SJSA1 (cell line): ENCODE measurements at regions not wholly inside any gene's neighbourhood (a gene's known extent, or its start where the extent isn't known, plus 50 kb on each side); places are given as distances from the start of the nearest gene placed in this dataset.

Source experiments
- DNase-seq, 2 experiments: peaks; one replicate each; pipeline ENCODE4 v3.0.0-alpha.2; 2015 to 2020; ENCODE audit warnings: low spot score in 2 of 2, low read depth in 1 of 2
- H3K27ac ChIP-seq: fragments of 250-450 bp; sonication (Bioruptor Pico); 2 replicates; pipeline ENCODE4 v1.5.1; 2020; ENCODE audit warnings: mild to moderate bottlenecking, moderate library complexity
- H3K27me3 ChIP-seq: fragments of 250-450 bp; sonication (Bioruptor Pico); replicated peaks from 2 replicates; pipeline ENCODE4 v1.5.1; 2020; ENCODE audit warnings: mild to moderate bottlenecking, moderate library complexity
- H3K36me3 ChIP-seq: fragments of 250-450 bp; sonication (Bioruptor Pico); 2 replicates; pipeline ENCODE4 v1.5.1; 2020; ENCODE audit warnings: mild to moderate bottlenecking
- H3K4me1 ChIP-seq: fragments of 250-450 bp; sonication (Bioruptor Pico); replicated peaks from 2 replicates; pipeline ENCODE4 v1.6.1; 2021; ENCODE audit warnings: mild to moderate bottlenecking
- H3K4me3 ChIP-seq: fragments of 250-450 bp; sonication (Bioruptor Pico); 2 replicates; pipeline ENCODE4 v1.5.1; 2020; ENCODE audit warnings: mild to moderate bottlenecking
- H3K9me3 ChIP-seq: fragments of 250-450 bp; sonication (Bioruptor Pico); replicated peaks from 2 replicates; pipeline ENCODE4 v1.5.1; 2020; ENCODE audit warnings: mild to moderate bottlenecking

GRCh38 chr7:11895337-11895736 lies 63.3 kb upstream of the THSD7A start:
- H3K27ac ChIP-seq, result no peak overlapping the region
- H3K36me3 ChIP-seq, result no peaks in the 10 kb centered on the region
- no peaks in the 10 kb centered on the region for H3K27me3 ChIP-seq
- no peak for DNase-seq
- no peaks in the 10 kb centered on the region for H3K9me3 ChIP-seq
- no peak overlapping the region for H3K4me3 ChIP-seq
- no peaks in the 10 kb centered on the region for H3K4me1 ChIP-seq

GRCh38 chr7:11896663-11897062 lies 64.7 kb upstream of the THSD7A start:
- no peaks in the 10 kb centered on the region for H3K4me1 ChIP-seq
- no peaks in the 10 kb centered on the region for H3K27me3 ChIP-seq
- no peaks in the 10 kb centered on the region for H3K36me3 ChIP-seq
- no peak overlapping the region for H3K4me3 ChIP-seq
- DNase-seq, result no peak
- H3K27ac ChIP-seq, result no peak overlapping the region
- no peaks in the 10 kb centered on the region for H3K9me3 ChIP-seq

- DNase-seq, result no peak
- Histone ChIP-seq H3K4me1 (no peaks in the 10 kb centered on the region), H3K27me3 (no peaks in the 10 kb centered on the region), H3K9me3 (no peaks in the 10 kb centered on the region), H3K27ac (no peak overlapping the region), H3K36me3 (no peaks in the 10 kb centered on the region), H3K4me3 (no peak overlapping the region)
Observed at GRCh38 chr7:11899247-11899646, 67.2 kb upstream of the THSD7A start.

- no peaks in the 10 kb centered on the region for H3K9me3 ChIP-seq
Observed at GRCh38 chr7:11910253-11910652, 78.3 kb upstream of the THSD7A start.

GRCh38 chr7:11911900-11912299 lies 79.9 kb upstream of the THSD7A start:
- no peaks in the 10 kb centered on the region; the same call in 1 of the 2 replicates for H3K27me3 ChIP-seq
- no peaks in the 10 kb centered on the region for H3K4me1 ChIP-seq
- H3K36me3 ChIP-seq, result no peaks in the 10 kb centered on the region
- no peak overlapping the region for H3K4me3 ChIP-seq
- DNase-seq, result no peak
- H3K9me3 ChIP-seq, result no peaks in the 10 kb centered on the region
- H3K27ac ChIP-seq, result no peak overlapping the region

More at GRCh38 chr7:11910253-11910652, 78.3 kb upstream of the THSD7A start:
- Histone ChIP-seq H3K27me3 (no peaks in the 10 kb centered on the region; the same call in 1 of the 2 replicates), H3K4me3 (no peak overlapping the region), H3K27ac (no peak overlapping the region), H3K4me1 (no peaks in the 10 kb centered on the region), H3K36me3 (no peaks in the 10 kb centered on the region)
- no peak for DNase-seq

- DNase-seq, result no peak
- no peak overlapping the region for H3K27ac ChIP-seq
- no peaks in the 10 kb centered on the region for H3K36me3 ChIP-seq
- no peaks in the 10 kb centered on the region; the same call in 1 of the 2 replicates for H3K27me3 ChIP-seq
- H3K4me1 ChIP-seq, result no peaks in the 10 kb centered on the region
- no peaks in the 10 kb centered on the region for H3K9me3 ChIP-seq
- no peak overlapping the region for H3K4me3 ChIP-seq
Observed at GRCh38 chr7:11914645-11915044, 82.6 kb upstream of the THSD7A start.

GRCh38 chr7:11923376-11923930 lies 91.5 kb upstream of the THSD7A start:
- no peak overlapping the region for H3K27ac ChIP-seq
- H3K27me3 ChIP-seq, result no peaks in the 10 kb centered on the region
- no peaks in the 10 kb centered on the region for H3K36me3 ChIP-seq
- DNase-seq, result no peak
- H3K4me1 ChIP-seq, result no peaks in the 10 kb centered on the region
- H3K4me3 ChIP-seq, result no peak overlapping the region
- H3K9me3 ChIP-seq, result no peaks in the 10 kb centered on the region

GRCh38 chr7:11931307-11931706 lies 99.3 kb upstream of the THSD7A start:
- Histone ChIP-seq H3K4me3 (no peak overlapping the region), H3K9me3 (no peaks in the 10 kb centered on the region), H3K27me3 (no peaks in the 10 kb centered on the region), H3K36me3 (no peaks in the 10 kb centered on the region), H3K27ac (no peak overlapping the region), H3K4me1 (no peaks in the 10 kb centered on the region)
- peak in 1 of 2 experiments; percentile 4 for DNase-seq

- no peaks in the 10 kb centered on the region for H3K9me3 ChIP-seq
Observed at GRCh38 chr7:11934796-11935195, 102.8 kb upstream of the THSD7A start.

GRCh38 chr7:11935905-11936304 lies 103.9 kb upstream of the THSD7A start:
- Histone ChIP-seq H3K4me3 (no peak overlapping the region), H3K36me3 (no peaks in the 10 kb centered on the region), H3K9me3 (no peaks in the 10 kb centered on the region), H3K27me3 (no peaks in the 10 kb centered on the region), H3K27ac (no peak overlapping the region), H3K4me1 (no peaks in the 10 kb centered on the region)
- DNase-seq, result no peak

More at GRCh38 chr7:11934796-11935195, 102.8 kb upstream of the THSD7A start:
- DNase-seq, result no peak
- no peaks in the 10 kb centered on the region for H3K27me3 ChIP-seq
- H3K4me1 ChIP-seq, result no peaks in the 10 kb centered on the region
- H3K27ac ChIP-seq, result no peak overlapping the region
- H3K4me3 ChIP-seq, result no peak overlapping the region
- no peaks in the 10 kb centered on the region for H3K36me3 ChIP-seq

GRCh38 chr7:11946794-11947193 lies 114.8 kb upstream of the THSD7A start:
- Histone ChIP-seq H3K27me3 (no peaks in the 10 kb centered on the region), H3K4me1 (no peaks in the 10 kb centered on the region), H3K4me3 (no peak overlapping the region), H3K36me3 (no peaks in the 10 kb centered on the region), H3K9me3 (no peaks in the 10 kb centered on the region), H3K27ac (no peak overlapping the region)
- DNase-seq, result no peak

- no peaks in the 10 kb centered on the region for H3K27me3 ChIP-seq
- H3K36me3 ChIP-seq, result no peaks in the 10 kb centered on the region
- no peak overlapping the region for H3K27ac ChIP-seq
- H3K4me3 ChIP-seq, result no peak overlapping the region
- DNase-seq, result no peak
- no peaks in the 10 kb centered on the region for H3K4me1 ChIP-seq
- H3K9me3 ChIP-seq, result no peaks in the 10 kb centered on the region
Observed at GRCh38 chr7:11950281-11950680, 118.3 kb upstream of the THSD7A start.

- H3K27ac ChIP-seq, result no peak overlapping the region
- DNase-seq, result no peak
Observed at GRCh38 chr7:11950942-11951341, 118.9 kb upstream of the THSD7A start.

GRCh38 chr7:11951909-11952308 lies 119.9 kb upstream of the THSD7A start:
- H3K27ac ChIP-seq, result no peak overlapping the region
- no peaks in the 10 kb centered on the region for H3K36me3 ChIP-seq
- no peak overlapping the region for H3K4me3 ChIP-seq
- no peaks in the 10 kb centered on the region for H3K4me1 ChIP-seq
- no peaks in the 10 kb centered on the region for H3K9me3 ChIP-seq
- no peaks in the 10 kb centered on the region for H3K27me3 ChIP-seq
- DNase-seq, result no peak

More at GRCh38 chr7:11950942-11951341, 118.9 kb upstream of the THSD7A start:
- Histone ChIP-seq H3K27me3 (no peaks in the 10 kb centered on the region), H3K9me3 (no peaks in the 10 kb centered on the region), H3K36me3 (no peaks in the 10 kb centered on the region), H3K4me1 (no peaks in the 10 kb centered on the region), H3K4me3 (no peak overlapping the region)

GRCh38 chr7:11952972-11953371 lies 121.0 kb upstream of the THSD7A start:
- Histone ChIP-seq H3K4me1 (no peaks in the 10 kb centered on the region), H3K36me3 (no peaks in the 10 kb centered on the region), H3K9me3 (no peaks in the 10 kb centered on the region), H3K4me3 (no peak overlapping the region), H3K27ac (no peak overlapping the region), H3K27me3 (no peaks in the 10 kb centered on the region)
- DNase-seq, result no peak
